ENCODE measurements at regions not wholly inside any gene's neighbourhood (a gene's known extent, or its start where the extent isn't known, plus 50 kb on each side); places are given as distances from the start of the nearest gene placed in this dataset.

DNA sequence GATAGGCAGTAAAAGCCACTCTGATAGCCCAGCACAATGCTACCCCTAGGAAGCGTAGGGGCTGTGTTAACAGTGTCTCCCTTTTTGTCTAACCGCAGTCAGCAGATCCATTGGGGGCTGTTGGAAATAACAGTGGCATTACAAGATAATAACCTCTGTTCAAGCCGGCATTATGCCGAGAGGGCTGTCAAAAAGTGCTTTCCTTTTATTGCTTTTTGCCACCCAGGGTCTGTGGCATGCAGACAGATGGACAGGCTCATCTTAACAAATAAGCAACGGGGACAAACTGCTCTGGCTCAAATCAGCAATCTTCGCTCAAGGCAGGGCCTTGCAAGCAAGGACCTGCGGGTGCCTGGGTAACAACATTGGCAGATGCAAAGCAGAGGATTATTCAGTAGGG lies 123.3 kb downstream of the TLR4 start:
- TF ChIP-seq, protein P1, sequence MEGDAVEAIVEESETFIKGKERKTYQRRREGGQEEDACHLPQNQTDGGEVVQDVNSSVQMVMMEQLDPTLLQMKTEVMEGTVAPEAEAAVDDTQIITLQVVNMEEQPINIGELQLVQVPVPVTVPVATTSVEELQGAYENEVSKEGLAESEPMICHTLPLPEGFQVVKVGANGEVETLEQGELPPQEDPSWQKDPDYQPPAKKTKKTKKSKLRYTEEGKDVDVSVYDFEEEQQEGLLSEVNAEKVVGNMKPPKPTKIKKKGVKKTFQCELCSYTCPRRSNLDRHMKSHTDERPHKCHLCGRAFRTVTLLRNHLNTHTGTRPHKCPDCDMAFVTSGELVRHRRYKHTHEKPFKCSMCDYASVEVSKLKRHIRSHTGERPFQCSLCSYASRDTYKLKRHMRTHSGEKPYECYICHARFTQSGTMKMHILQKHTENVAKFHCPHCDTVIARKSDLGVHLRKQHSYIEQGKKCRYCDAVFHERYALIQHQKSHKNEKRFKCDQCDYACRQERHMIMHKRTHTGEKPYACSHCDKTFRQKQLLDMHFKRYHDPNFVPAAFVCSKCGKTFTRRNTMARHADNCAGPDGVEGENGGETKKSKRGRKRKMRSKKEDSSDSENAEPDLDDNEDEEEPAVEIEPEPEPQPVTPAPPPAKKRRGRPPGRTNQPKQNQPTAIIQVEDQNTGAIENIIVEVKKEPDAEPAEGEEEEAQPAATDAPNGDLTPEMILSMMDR (IDR thresholded peaks at IDR 0.05; ENCODE audit: insufficient read depth, low read length) = no peak
- TF ChIP-seq POLR2AphosphoS5 (IDR thresholded peaks at IDR 0.05; ENCODE audit: low read depth) = no peak

Measured in HL-60 (cell line).